H1 (cell line): ENCODE measurements at regions not wholly inside any gene's neighbourhood (a gene's known extent, or its start where the extent isn't known, plus 50 kb on each side); places are given as distances from the start of the nearest gene placed in this dataset.

Source experiments
- CTCF ChIA-PET: fragments of 300-600 bp; sonication (Branson Sonifier 250); formaldehyde crosslinking; loops from one replicate; lab custom pipeline; 2021; ENCODE audit not compliant: partially characterized antibody; lab: Charles Lee
- POLR2A ChIA-PET: fragments of 300-600 bp; sonication (Branson Sonifier 250); formaldehyde crosslinking; loops from one replicate; lab custom pipeline; 2021; ENCODE audit warnings: inconsistent platforms; ENCODE audit not compliant: partially characterized antibody; lab: Charles Lee
- DNase-seq, 2 experiments: peaks; one replicate each; pipeline versions ENCODE4 v3.0.0 to v3.0.0-alpha.2; 2010 to 2022; ENCODE audit warnings: low spot score in 2 of 2, low read depth in 1 of 2, mixed read lengths in 1 of 2
- FAIRE-seq: peaks from 2 replicates; lab custom pipeline; 2011; peaks lifted over from hg19 to GRCh38; lab: Jason Lieb, UNC
- H2AFZ ChIP-seq: 2 replicates; pipeline ENCODE4 v1.8.1; 2012; ENCODE audit warnings: low read length, inconsistent platforms
- H2AK5ac ChIP-seq: 2 replicates; pipeline ENCODE4 v1.6.1; 2013; ENCODE audit warnings: low read depth, low read length
- H2BK120ac ChIP-seq: replicated peaks from 2 replicates; pipeline ENCODE3; 2013; ENCODE audit warnings: low read depth, low read length, inconsistent platforms
- H2BK12ac ChIP-seq: 2 replicates; pipeline ENCODE4 v1.6.1; 2013; ENCODE audit warnings: low read depth, low read length
- H2BK15ac ChIP-seq: 2 replicates; pipeline ENCODE4 v1.6.1; 2013; ENCODE audit warnings: low read length
- H2BK20ac ChIP-seq: 2 replicates; pipeline ENCODE4 v1.6.1; 2013; ENCODE audit warnings: low read length
- H2BK5ac ChIP-seq: 2 replicates; pipeline ENCODE4 v1.6.1; 2013; ENCODE audit warnings: low read depth, low read length
- H3K14ac ChIP-seq: 2 replicates; pipeline ENCODE4 v1.6.1; 2013; ENCODE audit warnings: inconsistent platforms; ENCODE audit not compliant: insufficient read length
- H3K18ac ChIP-seq: 2 replicates; pipeline ENCODE4 v1.6.1; 2013; ENCODE audit warnings: low read length; ENCODE audit errors: extremely low read depth
- H3K23ac ChIP-seq: 2 replicates; pipeline ENCODE4 v1.6.1; 2013; ENCODE audit warnings: inconsistent platforms; ENCODE audit not compliant: insufficient read length
- H3K23me2 ChIP-seq: 2 replicates; pipeline ENCODE4 v1.6.1; 2013; ENCODE audit warnings: low read depth, low read length
- H3K27ac ChIP-seq: 2 replicates; pipeline ENCODE4 v1.6.1; 2011; ENCODE audit warnings: low read depth, low read length, inconsistent platforms
- H3K27me3 ChIP-seq, 4 experiments: replicated peaks in 1 of 4; 1 replicate in 1 of 4; 2 replicates in 3 of 4; pipeline versions ENCODE4 v1.6.1 to v1.8.1; 2011 to 2013; ENCODE audit warnings: low read length in 3 of 4, mild to moderate bottlenecking in 3 of 4, inconsistent platforms in 2 of 4, mixed read lengths in 2 of 4, moderate library complexity in 1 of 4; ENCODE audit not compliant: control insufficient read depth in 3 of 4, insufficient read depth in 3 of 4; ENCODE audit errors: extremely low read depth in 1 of 4
- H3K36me3 ChIP-seq, 4 experiments: 2 replicates each; pipeline versions ENCODE4 v1.6.1 to v1.8.1; 2011 to 2013; ENCODE audit warnings: mild to moderate bottlenecking in 4 of 4, low read length in 3 of 4, moderate library complexity in 2 of 4, control low read depth in 1 of 4, inconsistent platforms in 1 of 4; ENCODE audit not compliant: insufficient read depth in 4 of 4, control insufficient read depth in 2 of 4
- H3K4ac ChIP-seq: replicated peaks from 2 replicates; pipeline ENCODE3; 2013; ENCODE audit warnings: low read length, low read depth, mixed read lengths, inconsistent platforms; ENCODE audit not compliant: insufficient read length
- H3K4me1 ChIP-seq, 4 experiments: replicated peaks in 1 of 4; 1 replicate in 1 of 4; 2 replicates in 3 of 4; pipeline versions ENCODE4 v1.6.1 to v1.8.1; 2011 to 2013; ENCODE audit warnings: low read length in 3 of 4, inconsistent platforms in 2 of 4, mixed read lengths in 1 of 4; ENCODE audit not compliant: insufficient read depth in 4 of 4, control insufficient read depth in 3 of 4
- H3K4me2 ChIP-seq, 2 experiments: 2 replicates each; pipeline versions ENCODE4 v1.6.1 to v1.8.1; 2011 to 2013; ENCODE audit warnings: low read depth in 2 of 2, low read length in 2 of 2, control low read depth in 1 of 2, inconsistent platforms in 1 of 2, mild to moderate bottlenecking in 1 of 2; ENCODE audit not compliant: insufficient read depth in 1 of 2
- H3K4me3 ChIP-seq, 4 experiments: fragments of 200-600, 300-600 bp in 1 of 4; sonication (generic), shearing (Covaris generic), sonication (Bioruptor Twin) in 1 of 4; 2 replicates each; pipeline versions ENCODE4 v1.5.1 to v1.8.1; 2011 to 2016; ENCODE audit warnings: low read length in 4 of 4, low read depth in 3 of 4, control low read depth in 2 of 4, inconsistent platforms in 2 of 4, mild to moderate bottlenecking in 2 of 4, mixed read lengths in 1 of 4, moderate library complexity in 1 of 4; ENCODE audit not compliant: insufficient read depth in 2 of 4; ENCODE audit errors: extremely low read depth in 1 of 4
- H3K56ac ChIP-seq: replicated peaks from 2 replicates; pipeline ENCODE3; 2013; ENCODE audit warnings: low read depth, mild to moderate bottlenecking, mixed read lengths, low read length, inconsistent platforms; ENCODE audit not compliant: insufficient read length
- H3K79me1 ChIP-seq: 2 replicates; pipeline ENCODE4 v1.6.1; 2013; ENCODE audit warnings: low read depth, low read length, control low read depth
- H3K79me2 ChIP-seq, 2 experiments: 2 replicates each; pipeline versions ENCODE4 v1.6.1 to v1.8.1; 2012 to 2013; ENCODE audit warnings: low read length in 2 of 2, mild to moderate bottlenecking in 2 of 2, inconsistent platforms in 1 of 2; ENCODE audit not compliant: insufficient read depth in 2 of 2, control insufficient read depth in 1 of 2
- H3K9ac ChIP-seq, 4 experiments: replicated peaks in 1 of 4; 1 replicate in 1 of 4; 2 replicates in 3 of 4; pipeline versions ENCODE4 v1.6.1 to v1.8.1; 2011 to 2013; ENCODE audit warnings: low read depth in 3 of 4, low read length in 3 of 4, control low read depth in 2 of 4, mild to moderate bottlenecking in 2 of 4, moderate library complexity in 2 of 4, inconsistent platforms in 1 of 4; ENCODE audit errors: extremely low read depth in 1 of 4
- H3K9me3 ChIP-seq, 2 experiments: 2 replicates each; pipeline versions ENCODE4 v1.6.1 to v1.8.1; 2012 to 2013; ENCODE audit warnings: mild to moderate bottlenecking in 2 of 2, moderate library complexity in 2 of 2, control low read depth in 1 of 2, inconsistent platforms in 1 of 2, low read depth in 1 of 2, low read length in 1 of 2, mixed read lengths in 1 of 2; ENCODE audit not compliant: insufficient read depth in 2 of 2
- H4K20me1 ChIP-seq, 2 experiments: replicated peaks in 1 of 2; 2 replicates each; pipeline versions ENCODE3 to v1.8.1; 2011 to 2013; ENCODE audit warnings: inconsistent platforms in 2 of 2, low read length in 2 of 2, mild to moderate bottlenecking in 1 of 2; ENCODE audit not compliant: insufficient read depth in 2 of 2, control insufficient read depth in 1 of 2
- H4K5ac ChIP-seq: 2 replicates; pipeline ENCODE4 v1.6.1; 2013; ENCODE audit warnings: low read length, low read depth, mixed read lengths, inconsistent platforms; ENCODE audit not compliant: insufficient read length
- H4K8ac ChIP-seq: 2 replicates; pipeline ENCODE4 v1.8.0; 2013; ENCODE audit warnings: mild to moderate bottlenecking, moderate library complexity, low read length, inconsistent platforms; ENCODE audit not compliant: insufficient read depth; ENCODE audit errors: extremely low read depth
- H4K91ac ChIP-seq: replicated peaks from 2 replicates; pipeline ENCODE3; 2013; ENCODE audit warnings: low read length, mixed read lengths, inconsistent platforms; ENCODE audit not compliant: insufficient read length
- ATF2 ChIP-seq: IDR thresholded peaks from 2 replicates; pipeline ENCODE4 v1.6.1; 2012; ENCODE audit warnings: low read length, inconsistent platforms
- E2F6 ChIP-seq: IDR thresholded peaks from 2 replicates; pipeline ENCODE4 v1.6.1; 2012; ENCODE audit warnings: inconsistent platforms
- KDM5A ChIP-seq: fragments of 200-600 bp; IDR thresholded peaks from 2 replicates; pipeline ENCODE4 v1.7.1; 2012; ENCODE audit warnings: mild to moderate bottlenecking, low read length, inconsistent platforms, mixed read lengths
- NRF1 ChIP-seq: IDR thresholded peaks from 2 replicates; pipeline ENCODE4 v1.6.1; 2011; ENCODE audit warnings: mild to moderate bottlenecking, low read depth, low read length, improper control_type of control experiment
- PHF8 ChIP-seq: fragments of 200-600 bp; sonication (generic); conservative IDR thresholded peaks from 2 replicates; pipeline ENCODE4 v1.7.1; 2012; ENCODE audit warnings: low read depth, mild to moderate bottlenecking, inconsistent platforms, low read length, moderate library complexity
- RNF2 ChIP-seq: fragments of 200-900, 300-1000 bp; sonication (generic); IDR thresholded peaks from 2 replicates; pipeline ENCODE4 v1.7.1; 2016; ENCODE audit warnings: borderline replicate concordance, low read depth, mild to moderate bottlenecking, antibody characterized with exemption, low read length; ENCODE audit not compliant: poor library complexity, severe bottlenecking; ENCODE audit errors: missing control alignments
- SP1 ChIP-seq: IDR thresholded peaks from 2 replicates; pipeline ENCODE4 v1.6.1; 2011; ENCODE audit warnings: low read depth, low read length
- TAF7 ChIP-seq: optimal IDR thresholded peaks from 2 replicates; pipeline ENCODE3; 2011; ENCODE audit warnings: low read depth, mild to moderate bottlenecking, inconsistent platforms, low read length, moderate library complexity, borderline replicate concordance
- TEAD4 ChIP-seq: IDR thresholded peaks from 2 replicates; pipeline ENCODE4 v1.6.1; 2012; ENCODE audit warnings: low read depth, low read length, inconsistent platforms, mixed read lengths
- USF2 ChIP-seq: IDR thresholded peaks from 2 replicates; pipeline ENCODE4 v1.6.1; 2011; ENCODE audit warnings: low read length, improper control_type of control experiment
- WGBS, 2 experiments: shearing (Covaris generic) in 1 of 2; methylation state at CpG; one replicate each; pipeline versions ENCODE4 v1.1.6 to v1.1.7; 2013 to 2015; ENCODE audit warnings: low lambda C conversion rate in 2 of 2, mixed read lengths in 2 of 2, inconsistent platforms in 1 of 2, low coverage in 1 of 2, missing lambda C conversion rate in 1 of 2; ENCODE audit not compliant: insufficient replicate concordance in 2 of 2, insufficient coverage in 1 of 2, insufficient read length in 1 of 2; ENCODE audit errors: extremely low coverage in 1 of 2, missing lambda C conversion rate in 1 of 2; 5-methylcytosine and 5-hydroxymethylcytosine counted together

DNA sequence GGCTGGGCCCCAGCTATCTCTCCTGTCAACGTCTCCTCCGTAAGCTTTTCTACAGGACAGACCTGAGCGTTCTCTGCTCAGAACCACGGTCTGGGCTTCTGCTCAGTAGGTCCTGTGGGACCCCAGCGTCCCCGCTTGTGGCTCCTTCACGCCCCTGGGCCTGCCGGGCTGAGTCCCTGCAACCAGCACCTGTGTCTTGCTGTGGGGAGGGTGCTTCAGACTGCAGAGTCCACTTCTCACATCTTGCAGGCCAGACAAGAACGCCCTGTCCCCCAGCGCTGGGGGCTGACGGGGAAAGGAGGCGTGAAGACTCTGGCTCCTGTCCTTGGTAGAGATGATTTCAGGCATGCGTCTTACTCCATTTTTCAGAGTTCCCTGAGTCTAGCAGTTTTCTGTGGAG, 1480.8 kb downstream of the BRD1 start:
- CTCF ChIA-PET: no interaction called here
- Histone ChIP-seq H4K8ac (no peak overlapping the region; the same call in 1 of the 2 replicates), H3K4me3 (no peak overlapping the region), H2AK5ac (no peak overlapping the region), H3K18ac (no peak overlapping the region), H2BK20ac (no peak overlapping the region), H3K4me1 (peaks cover 0 to 5% (median 1%) of the 10 kb centered on the region in 4 experiments; a peak in 2 of 7 replicates), H2BK12ac (no peak overlapping the region), H3K79me2 (no peaks in the 10 kb centered on the region), H2BK5ac (no peak overlapping the region), H3K79me1 (no peaks in the 10 kb centered on the region), H3K23ac (no peak overlapping the region), H3K4me2 (no peak overlapping the region), H3K9me3 (no peaks in the 10 kb centered on the region), H4K5ac (no peak overlapping the region), H3K14ac (no peak overlapping the region), H2AFZ (no peak overlapping the region), H3K9ac (no peak overlapping the region), H3K4ac (no peak overlapping the region), H3K56ac (no peak overlapping the region), H4K91ac (no peak overlapping the region), H3K27ac (no peak overlapping the region), H2BK120ac (no peak overlapping the region), H3K23me2 (peaks cover 7% of the 10 kb centered on the region; the same call in 1 of the 2 replicates), H3K27me3 (peaks cover 0 to 12% (median 4%) of the 10 kb centered on the region in 4 experiments; a peak in 5 of 7 replicates), H4K20me1 (peaks cover 0 to 4% of the 10 kb centered on the region in 2 experiments), H2BK15ac (no peak overlapping the region; the same call in 1 of the 2 replicates), H3K36me3 (no peaks in the 10 kb centered on the region; a peak in 1 of 8 replicates)
- WGBS, 2 experiments: 92% methylated on average over 11 of the region's 13 CpGs; no CpG with 5 or more reads in 1 of the 2 experiments
- DNase-seq: no peak
- no peak for FAIRE-seq
- POLR2A ChIA-PET: no interaction called here
- TF ChIP-seq SP1: no peak
- no peak for TF ChIP-seq RNF2
- TF ChIP-seq ATF2: no peak
- TF ChIP-seq TEAD4: no peak
- no peak for TF ChIP-seq KDM5A
- TF ChIP-seq E2F6: no peak
- TF ChIP-seq NRF1: no peak
- no peak for TF ChIP-seq USF2
- no peak for TF ChIP-seq PHF8
- no peak for TF ChIP-seq TAF7
